ENCODE measurements at regions not wholly inside any gene's neighbourhood (a gene's known extent, or its start where the extent isn't known, plus 50 kb on each side); places are given as distances from the start of the nearest gene placed in this dataset.

DNA sequence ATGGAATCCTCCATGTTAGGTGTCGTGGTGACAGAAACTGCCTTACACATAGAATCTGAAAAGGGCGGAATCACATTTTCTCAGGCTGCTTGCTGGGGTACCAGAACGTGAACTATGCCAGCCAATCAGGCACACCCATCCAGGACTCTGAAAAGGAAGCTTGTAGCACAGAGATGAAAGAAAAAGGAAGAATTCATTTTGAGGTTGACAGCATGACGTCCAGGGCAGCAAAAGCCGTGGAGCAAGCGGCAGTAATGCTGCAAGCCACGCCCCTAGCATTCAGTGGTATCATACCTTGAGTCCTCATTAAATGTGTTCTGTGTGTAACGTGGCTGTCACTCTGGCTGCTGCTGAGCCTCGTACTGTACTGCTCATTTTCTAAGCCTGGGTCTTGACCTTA, 304.0 kb downstream of the DYSF start:
- H3K36me3 ChIP-seq = no peaks in the 10 kb centered on the region
- no peak for ATAC-seq (ENCODE audit: low FRiP score in 2 of 2)
- no peaks in the 10 kb centered on the region for H3K9me3 ChIP-seq

DNA sequence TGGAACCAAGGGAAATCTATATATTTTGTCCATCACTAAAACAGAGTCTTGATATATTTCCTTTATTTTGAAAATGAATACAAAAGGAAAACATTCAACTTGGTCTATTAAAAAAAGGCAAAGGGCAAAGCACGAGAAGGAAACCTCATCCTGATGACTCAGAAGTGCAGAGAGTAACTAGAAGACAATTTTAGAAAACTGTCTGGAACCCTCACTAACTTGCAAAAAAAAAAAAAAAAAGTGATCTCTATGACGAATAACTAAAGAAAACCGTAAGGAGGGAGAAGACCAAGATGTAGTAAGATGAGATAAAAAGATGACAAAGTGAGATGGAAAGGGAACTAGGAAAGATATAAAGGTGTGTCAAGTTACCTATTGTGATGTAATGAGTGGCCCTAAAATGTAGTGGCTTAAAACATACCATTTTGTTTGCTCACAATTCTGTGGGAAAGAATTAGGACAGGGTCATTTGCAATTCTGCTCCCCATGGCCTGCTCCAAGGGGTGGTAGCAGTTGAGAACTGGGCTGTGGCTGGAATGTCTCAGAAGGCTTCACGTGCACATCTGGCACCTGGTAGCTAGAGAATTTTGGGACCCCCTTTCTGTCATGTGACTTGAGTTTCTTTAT, 303.0 kb downstream of the DYSF start:
- ATAC-seq (ENCODE audit: low FRiP score in 2 of 2) (no peak), DNase-seq (no peak)
- Histone ChIP-seq H3K9me3 (no peaks in the 10 kb centered on the region), H3K4me1 (no peaks in the 10 kb centered on the region), H3K27me3 (no peaks in the 10 kb centered on the region), H3K27ac (no peak overlapping the region), H3K4me3 (no peak overlapping the region), H3K36me3 (no peaks in the 10 kb centered on the region)
- TF ChIP-seq POLR2AphosphoS5 (IDR thresholded peaks at IDR 0.05) (no peak), EP300 (IDR thresholded peaks at IDR 0.05) (no peak), POLR2A (IDR thresholded peaks at IDR 0.05) (no peak)
- TF ChIP-seq, protein P1, sequence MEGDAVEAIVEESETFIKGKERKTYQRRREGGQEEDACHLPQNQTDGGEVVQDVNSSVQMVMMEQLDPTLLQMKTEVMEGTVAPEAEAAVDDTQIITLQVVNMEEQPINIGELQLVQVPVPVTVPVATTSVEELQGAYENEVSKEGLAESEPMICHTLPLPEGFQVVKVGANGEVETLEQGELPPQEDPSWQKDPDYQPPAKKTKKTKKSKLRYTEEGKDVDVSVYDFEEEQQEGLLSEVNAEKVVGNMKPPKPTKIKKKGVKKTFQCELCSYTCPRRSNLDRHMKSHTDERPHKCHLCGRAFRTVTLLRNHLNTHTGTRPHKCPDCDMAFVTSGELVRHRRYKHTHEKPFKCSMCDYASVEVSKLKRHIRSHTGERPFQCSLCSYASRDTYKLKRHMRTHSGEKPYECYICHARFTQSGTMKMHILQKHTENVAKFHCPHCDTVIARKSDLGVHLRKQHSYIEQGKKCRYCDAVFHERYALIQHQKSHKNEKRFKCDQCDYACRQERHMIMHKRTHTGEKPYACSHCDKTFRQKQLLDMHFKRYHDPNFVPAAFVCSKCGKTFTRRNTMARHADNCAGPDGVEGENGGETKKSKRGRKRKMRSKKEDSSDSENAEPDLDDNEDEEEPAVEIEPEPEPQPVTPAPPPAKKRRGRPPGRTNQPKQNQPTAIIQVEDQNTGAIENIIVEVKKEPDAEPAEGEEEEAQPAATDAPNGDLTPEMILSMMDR (IDR thresholded peaks at IDR 0.05) = no peak
- WGBS, 2 donors = 77 to 84% methylated on average over 3 to 4 of the region's 4 CpGs

More for the DNA sequence above, 304.0 kb downstream of the DYSF start:
- no peak for DNase-seq
- 71 to 77% methylated on average over 9 of the region's 9 CpGs for WGBS, 2 donors
- Histone ChIP-seq H3K4me1 (no peaks in the 10 kb centered on the region), H3K27me3 (no peaks in the 10 kb centered on the region), H3K4me3 (no peak overlapping the region), H3K27ac (no peak overlapping the region)
- TF ChIP-seq POLR2A (IDR thresholded peaks at IDR 0.05) = no peak
- TF ChIP-seq, protein P1 (IDR thresholded peaks at IDR 0.05) = no peak
- TF ChIP-seq EP300 (IDR thresholded peaks at IDR 0.05) = no peak
- no peak for TF ChIP-seq POLR2AphosphoS5 (IDR thresholded peaks at IDR 0.05)

DNA sequence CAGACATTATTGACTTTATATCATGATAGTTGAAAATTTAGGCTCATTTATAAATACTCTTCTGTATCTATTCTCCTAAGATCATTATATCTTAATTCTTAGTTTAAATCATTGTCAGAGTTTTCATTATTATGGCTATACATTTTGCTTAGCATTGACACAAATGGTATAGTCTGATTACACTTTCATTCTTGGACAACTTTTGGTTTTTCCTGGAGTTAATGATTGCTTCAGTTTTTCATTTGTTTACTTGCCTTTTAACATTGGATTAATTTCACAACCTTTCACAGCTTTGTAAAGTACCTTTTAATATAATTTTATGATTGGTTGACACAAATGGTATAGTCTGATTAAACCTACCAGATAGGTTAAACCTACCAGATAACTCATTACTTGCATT, 298.2 kb downstream of the DYSF start:
- Histone ChIP-seq H3K9me3 (no peaks in the 10 kb centered on the region), H3K27me3 (no peaks in the 10 kb centered on the region), H3K36me3 (no peaks in the 10 kb centered on the region), H3K4me1 (peaks cover 12 to 17% (median 16%) of the 10 kb centered on the region in 4 donors), H3K4me3 (no peak overlapping the region), H3K27ac (no peak overlapping the region)
- TF ChIP-seq, protein P1 (IDR thresholded peaks at IDR 0.05) = no peak
- TF ChIP-seq POLR2A (IDR thresholded peaks at IDR 0.05) = no peak
- no peak for ATAC-seq (ENCODE audit: low FRiP score in 2 of 2)
- DNase-seq = no peak

DNA sequence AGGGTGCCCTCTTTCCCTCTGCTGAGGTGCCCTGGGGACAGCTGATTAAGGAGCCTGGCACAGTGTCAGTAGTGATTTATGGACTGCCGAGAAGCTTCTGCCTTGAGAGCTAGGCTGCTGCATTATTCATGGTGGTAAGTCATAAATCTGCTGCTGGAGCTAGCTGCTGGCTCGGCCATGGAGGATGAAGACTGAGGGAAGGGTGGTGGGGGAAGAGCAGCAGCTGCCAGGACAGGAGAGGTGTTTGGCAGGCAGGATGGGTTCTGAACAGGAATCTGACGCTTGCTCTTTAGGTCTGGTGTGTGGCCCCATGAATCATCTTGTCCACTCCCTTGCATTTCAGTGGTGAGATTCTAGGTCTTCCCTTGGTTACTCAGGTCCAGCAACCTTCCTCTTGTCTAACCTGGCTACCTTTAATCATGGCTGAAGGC, 296.3 kb downstream of the DYSF start:
- Histone ChIP-seq H3K4me3 (no peak overlapping the region), H3K27ac (no peak overlapping the region), H3K4me1 (peaks cover 18 to 22% (median 21%) of the 10 kb centered on the region in 4 donors), H3K27me3 (no peaks in the 10 kb centered on the region), H3K9me3 (no peaks in the 10 kb centered on the region), H3K36me3 (no peaks in the 10 kb centered on the region)
- ATAC-seq (ENCODE audit: low FRiP score in 2 of 2) (no peak), DNase-seq (no peak)
- WGBS, 2 donors = 59 to 83% methylated on average over 2 to 3 of the region's 3 CpGs
- TF ChIP-seq POLR2A (IDR thresholded peaks at IDR 0.05) (no peak), EP300 (IDR thresholded peaks at IDR 0.05) (no peak), POLR2AphosphoS5 (IDR thresholded peaks at IDR 0.05) (no peak)
- TF ChIP-seq, protein P1 (IDR thresholded peaks at IDR 0.05) = no peak

DNA sequence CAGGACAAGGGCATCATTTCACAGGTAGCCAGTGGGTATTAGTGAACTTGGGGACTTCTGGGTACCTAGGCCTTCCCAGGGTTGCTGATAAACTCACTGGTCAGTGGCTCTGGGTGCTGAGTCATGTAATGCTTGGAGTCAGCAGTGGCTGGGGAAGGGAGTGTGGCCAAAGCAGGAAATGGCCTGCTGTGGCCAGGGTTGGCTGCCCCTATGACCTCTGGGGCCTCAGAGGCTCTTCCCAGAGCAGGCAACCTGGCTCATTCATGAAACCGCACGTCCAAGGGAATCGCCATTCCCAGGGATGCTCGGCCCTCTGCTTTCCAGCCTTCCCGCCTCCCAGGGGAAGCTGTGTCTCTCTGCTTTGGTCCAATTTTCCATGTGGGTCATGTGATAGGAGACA, 294.9 kb downstream of the DYSF start:
- ATAC-seq (ENCODE audit: low FRiP score in 2 of 2) (peak in 1 of 2 donors; percentile 62), DNase-seq (no peak)
- no peak overlapping the region for H3K4me3 ChIP-seq
- no peak overlapping the region for H3K27ac ChIP-seq
- H3K4me1 ChIP-seq = peaks cover 18 to 22% (median 21%) of the 10 kb centered on the region in 4 donors
- no peaks in the 10 kb centered on the region for H3K36me3 ChIP-seq
- H3K9me3 ChIP-seq = no peaks in the 10 kb centered on the region
- no peaks in the 10 kb centered on the region for H3K27me3 ChIP-seq
- 98 to 99% methylated on average over 5 of the region's 5 CpGs for WGBS, 2 donors
- TF ChIP-seq, protein P1 (IDR thresholded peaks at IDR 0.05) = no peak
- TF ChIP-seq EP300 (IDR thresholded peaks at IDR 0.05) (no peak), POLR2AphosphoS5 (IDR thresholded peaks at IDR 0.05) (no peak)
